Activated effector memory CD4-positive, alpha-beta T cell treated with anti-CD3 and anti-CD28 coated beads, Interleukin-2, amount 50 U/mL, for 16 hours (primary cell): ENCODE measurements at regions not wholly inside any gene's neighbourhood (a gene's known extent, or its start where the extent isn't known, plus 50 kb on each side); places are given as distances from the start of the nearest gene placed in this dataset.

Source experiments
- DNase-seq: peaks from one replicate; pipeline ENCODE4 v3.0.0-alpha.2; 2020

DNA sequence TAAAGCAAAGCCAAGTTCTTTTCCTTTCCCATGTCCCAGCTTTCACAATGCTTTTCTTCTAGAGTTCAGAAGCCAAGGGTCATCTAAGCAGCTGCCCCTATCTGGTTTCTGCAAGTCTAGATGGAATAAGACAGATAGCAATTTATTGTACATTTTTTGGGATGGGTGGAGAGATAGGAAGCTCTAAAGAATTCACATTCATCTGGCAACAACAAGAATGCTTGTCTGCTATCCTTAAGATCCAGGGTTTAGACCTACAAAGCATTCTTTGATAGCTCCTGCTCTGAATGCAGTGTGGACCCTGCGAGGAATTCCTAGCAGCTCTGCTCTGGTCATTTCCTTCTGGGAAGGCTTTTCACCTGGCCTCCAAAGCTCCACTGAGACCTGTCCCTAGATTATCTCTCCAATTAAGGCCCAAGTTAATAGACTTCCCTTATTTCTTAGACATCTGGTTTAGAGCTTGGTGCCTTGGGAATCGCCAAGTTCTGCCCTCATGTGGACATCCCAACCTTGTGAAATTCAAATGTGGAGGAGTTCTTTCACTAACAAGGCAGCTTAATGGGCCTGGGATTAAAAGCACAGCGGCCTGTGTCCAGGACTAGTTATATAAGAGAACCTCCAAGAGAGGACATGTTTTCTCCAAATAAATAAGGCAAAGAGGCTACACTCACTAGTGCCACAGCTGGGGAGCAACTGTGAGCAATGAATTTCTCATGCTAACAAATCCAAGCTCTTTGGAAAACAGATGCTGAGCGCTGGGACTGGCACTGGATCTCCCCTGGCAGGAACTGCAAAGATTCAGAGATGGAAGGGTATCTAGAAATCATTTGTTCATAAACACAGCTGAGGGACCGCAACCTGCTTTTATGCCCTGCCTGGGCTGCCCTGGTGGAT, 384.5 kb upstream of the DDHD1 start:
- DNase-seq, result no peak

DNA sequence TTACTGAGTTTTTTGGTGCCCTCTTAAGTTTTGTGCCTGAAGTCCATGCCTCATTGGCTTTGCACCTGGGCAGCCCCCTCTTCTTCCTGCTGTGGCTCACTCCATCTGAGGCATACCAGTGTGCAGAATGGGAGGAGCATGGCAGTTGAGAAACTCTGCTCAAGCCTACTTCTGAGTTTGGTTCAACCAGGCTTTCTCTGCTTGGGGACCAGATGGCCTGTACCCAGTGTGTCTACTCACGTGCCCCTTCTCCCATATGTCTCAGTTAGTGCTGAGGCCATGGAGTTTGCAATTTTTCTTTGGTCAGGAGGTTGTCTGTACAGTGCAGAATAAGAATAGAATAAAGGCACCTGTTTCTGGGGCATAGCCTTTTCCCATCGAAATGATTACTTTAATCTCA, 383.3 kb upstream of the DDHD1 start:
- DNase-seq, result no peak

DNA sequence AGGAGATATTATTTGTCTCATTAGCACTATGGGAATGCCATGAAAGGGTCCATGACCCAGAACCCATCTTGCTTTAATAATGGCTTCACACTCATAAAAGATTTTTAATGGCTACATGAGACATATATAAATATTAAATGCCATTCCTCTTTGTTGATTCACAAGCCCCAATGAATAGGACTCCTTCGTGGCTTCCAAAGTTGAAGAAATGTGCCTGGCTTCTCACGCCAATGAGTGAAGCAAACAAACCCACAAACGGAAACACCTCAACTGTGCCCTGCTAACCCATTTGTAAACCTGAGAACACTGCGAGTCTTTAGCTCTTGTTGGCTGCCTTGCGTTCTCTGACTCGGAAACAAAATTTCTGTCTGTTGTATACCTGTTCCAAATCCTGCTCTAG, 381.7 kb upstream of the DDHD1 start:
- no peak for DNase-seq

DNA sequence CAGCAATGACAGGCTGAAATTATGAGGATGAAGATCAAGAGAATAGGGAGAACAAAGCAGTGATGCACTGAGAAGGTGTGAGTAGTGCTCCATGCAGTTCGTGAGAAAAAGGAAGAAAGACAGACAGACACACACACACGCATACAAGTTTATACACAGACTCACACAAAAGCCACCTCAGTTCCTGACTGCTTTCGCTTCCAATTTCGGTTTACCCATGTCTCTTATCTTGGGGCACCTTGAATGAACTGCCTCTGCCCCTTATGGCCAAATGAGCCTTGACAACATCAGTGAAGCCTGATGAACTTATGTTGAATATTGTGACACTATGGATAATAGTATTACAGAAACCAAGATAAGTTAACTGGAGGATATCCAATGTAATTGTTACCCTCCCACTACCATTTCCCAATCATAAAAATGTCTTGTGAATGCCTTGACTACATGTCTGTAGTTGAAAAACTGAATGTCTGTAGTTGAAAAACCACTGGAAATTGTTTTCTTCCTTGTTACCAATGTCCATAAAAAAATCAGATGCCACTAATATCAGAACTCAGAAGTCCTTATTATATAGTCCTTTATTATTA, 380.4 kb upstream of the DDHD1 start:
- no peak for DNase-seq

DNA sequence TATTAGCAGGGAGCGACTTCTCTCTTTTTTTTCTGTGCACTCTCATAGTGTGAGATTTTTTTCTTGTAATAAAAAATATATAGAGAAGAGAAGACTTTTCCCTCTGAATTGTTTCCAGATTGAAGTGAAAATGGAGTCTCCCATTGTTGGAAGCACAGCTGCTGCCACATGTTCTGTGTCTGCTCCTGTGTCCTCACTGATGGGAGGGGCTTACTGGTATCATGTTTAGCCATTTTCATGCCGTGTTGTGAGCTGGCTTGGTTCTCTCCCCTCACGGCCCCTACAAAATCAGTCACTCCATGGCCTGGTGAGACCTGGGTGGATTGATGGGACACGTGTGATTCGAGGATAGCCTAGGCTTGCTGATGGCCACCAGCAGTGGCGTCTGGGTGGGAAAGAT, 379.7 kb upstream of the DDHD1 start:
- DNase-seq, result no peak

DNA sequence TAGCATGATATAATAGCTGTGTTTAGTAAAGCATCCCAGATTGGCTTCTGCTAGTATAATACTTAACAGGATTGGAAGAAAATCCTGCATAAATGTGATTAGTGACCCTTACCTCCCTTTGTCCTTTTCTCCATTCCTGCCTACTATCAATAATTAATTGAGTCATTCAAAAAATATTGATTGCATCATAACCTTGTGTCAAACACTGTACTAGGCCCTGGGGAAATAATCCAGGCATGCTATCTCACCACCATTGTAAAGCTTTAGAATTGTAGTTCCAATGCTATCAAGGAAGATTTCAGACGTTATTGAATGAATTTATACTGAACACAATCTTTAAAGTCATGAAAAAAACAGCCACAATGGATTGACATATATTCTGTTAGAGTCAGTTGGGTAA, 378.6 kb upstream of the DDHD1 start:
- DNase-seq, result no peak

DNA sequence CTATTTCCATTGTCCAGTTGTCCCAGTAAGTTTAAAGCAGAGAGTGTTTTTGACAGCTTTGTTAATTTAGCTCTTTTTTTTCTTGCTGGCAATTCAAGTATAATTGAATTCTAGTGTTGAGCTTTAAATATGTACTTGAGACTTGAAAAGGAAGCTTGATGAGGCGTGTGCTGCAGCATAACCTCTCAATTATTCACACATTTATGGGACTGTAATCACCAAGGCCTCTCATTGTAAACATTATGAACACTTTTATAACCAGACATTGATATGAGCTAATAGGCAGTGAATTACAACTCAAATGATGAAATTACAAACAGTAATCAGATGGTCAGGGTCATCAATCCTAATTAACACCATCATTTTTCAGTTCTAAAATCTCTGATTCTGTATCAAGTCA, 378.0 kb upstream of the DDHD1 start:
- DNase-seq, result no peak

DNA sequence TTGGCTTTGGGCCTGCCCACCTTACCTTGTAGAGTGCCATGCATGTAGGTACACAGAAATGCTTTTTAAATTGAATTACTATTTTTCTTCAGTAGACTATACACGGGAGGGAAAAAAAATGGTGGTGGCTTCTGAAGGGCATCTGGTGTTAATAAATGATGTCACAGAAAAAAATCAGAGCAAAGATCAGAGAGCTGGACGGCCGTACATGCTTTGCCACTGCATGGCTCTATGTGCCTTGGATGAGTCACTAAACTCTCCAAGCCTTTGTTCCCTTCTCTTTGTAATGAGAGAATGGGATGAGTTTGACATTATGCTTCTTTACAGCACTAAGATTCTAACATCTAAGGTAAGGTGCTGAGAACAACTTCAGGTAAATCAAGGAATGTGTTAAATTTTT, 376.4 kb upstream of the DDHD1 start:
- DNase-seq, result no peak

DNA sequence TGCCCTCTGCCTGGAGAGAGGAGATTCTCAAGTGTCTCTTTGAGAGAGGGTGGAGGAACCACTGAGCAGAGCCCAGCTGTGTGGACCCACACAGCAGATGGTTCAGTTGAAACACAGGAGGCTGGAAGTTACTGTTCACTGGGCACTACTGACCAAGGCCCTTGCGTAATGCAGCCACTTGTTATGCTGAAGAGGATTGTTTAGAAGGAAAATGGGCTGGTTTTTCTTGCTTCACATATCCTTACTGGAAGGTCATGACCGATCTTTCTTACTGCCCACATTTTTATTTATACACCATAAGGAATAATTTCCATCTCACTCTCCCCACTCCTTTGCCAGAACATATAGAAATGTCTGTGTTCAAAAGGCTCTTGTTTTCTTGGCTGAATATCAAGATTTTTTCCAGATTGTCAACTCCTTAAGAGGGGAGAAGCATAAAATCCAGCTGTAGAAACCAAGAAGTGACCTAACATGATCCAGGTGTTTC, 375.1 kb upstream of the DDHD1 start:
- DNase-seq, result no peak

DNA sequence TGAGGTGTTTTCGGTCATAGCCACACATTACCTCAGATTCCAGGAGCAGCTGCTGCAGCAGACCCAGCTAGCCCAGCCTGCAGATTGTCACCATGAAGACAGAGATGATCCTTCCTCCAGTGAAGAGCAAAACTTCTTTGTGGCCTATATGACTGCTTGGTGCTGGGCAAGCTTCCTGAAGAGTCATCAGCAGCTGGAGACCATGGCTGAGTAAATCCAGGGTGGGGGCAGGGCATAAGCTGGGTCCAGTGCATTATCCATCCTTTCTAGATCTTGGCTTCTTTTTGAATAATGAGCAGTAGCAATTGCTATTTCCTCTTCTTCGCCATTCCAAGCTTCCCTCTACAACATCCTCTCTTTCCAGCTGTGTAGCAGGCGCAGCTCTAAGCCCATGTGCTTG, 373.1 kb upstream of the DDHD1 start:
- DNase-seq, result no peak

DNA sequence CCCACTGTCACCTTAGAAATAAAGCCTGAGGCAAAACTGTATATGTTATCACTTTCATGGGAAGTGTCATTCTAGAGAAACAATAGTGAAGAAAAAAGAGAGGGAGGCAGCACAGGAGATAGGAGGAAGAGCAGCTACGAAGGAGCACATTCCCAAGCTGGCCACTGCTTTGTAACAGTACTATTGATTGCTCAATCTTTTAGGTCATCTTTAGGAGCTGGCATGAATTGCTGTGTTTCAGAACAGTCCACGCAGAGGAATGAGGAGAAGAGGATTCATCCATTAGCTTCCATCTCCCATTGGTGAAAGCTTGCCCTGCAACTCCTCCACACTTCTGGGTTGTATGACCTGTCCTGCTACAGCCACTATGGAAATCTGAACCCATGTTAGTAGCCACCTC, 372.5 kb upstream of the DDHD1 start:
- DNase-seq, result no peak

DNA sequence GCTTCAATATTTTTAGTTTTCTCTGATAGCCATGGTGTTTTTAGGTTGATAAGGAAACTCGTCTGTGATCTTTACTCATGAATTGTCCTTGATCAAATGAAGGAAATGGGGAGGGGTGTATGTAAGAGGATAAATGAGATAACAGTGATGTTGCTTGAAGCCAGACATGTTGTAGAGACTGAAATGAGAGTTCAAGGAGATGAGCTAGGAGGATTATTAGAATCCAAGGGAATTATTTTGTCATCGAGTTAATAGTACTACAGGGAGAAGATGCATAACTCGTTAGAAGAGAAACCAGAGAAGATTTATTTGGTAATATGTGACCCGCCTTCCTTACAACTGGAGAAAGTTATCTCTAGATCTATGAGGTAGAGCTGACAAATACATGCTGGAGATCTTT, 371.3 kb upstream of the DDHD1 start:
- no peak for DNase-seq

DNA sequence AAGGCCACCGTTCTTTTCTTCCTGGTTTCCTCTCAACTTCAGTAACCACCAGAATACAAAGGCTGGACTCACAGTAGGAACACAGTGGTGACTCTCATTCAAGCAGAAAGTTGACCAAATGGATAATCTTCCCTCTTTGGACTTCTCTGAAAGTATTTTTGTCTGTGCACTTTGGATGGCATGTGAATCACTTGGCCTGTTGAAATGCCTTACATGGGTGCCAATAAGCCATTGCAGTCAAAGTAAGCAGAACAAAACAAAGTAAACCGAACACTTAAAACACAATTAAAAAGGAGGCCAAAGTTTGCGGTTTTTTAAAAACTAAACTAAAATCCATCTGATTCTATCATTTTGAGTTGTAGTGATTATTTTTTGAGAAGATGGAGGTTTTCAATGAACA, 370.1 kb upstream of the DDHD1 start:
- no peak for DNase-seq

DNA sequence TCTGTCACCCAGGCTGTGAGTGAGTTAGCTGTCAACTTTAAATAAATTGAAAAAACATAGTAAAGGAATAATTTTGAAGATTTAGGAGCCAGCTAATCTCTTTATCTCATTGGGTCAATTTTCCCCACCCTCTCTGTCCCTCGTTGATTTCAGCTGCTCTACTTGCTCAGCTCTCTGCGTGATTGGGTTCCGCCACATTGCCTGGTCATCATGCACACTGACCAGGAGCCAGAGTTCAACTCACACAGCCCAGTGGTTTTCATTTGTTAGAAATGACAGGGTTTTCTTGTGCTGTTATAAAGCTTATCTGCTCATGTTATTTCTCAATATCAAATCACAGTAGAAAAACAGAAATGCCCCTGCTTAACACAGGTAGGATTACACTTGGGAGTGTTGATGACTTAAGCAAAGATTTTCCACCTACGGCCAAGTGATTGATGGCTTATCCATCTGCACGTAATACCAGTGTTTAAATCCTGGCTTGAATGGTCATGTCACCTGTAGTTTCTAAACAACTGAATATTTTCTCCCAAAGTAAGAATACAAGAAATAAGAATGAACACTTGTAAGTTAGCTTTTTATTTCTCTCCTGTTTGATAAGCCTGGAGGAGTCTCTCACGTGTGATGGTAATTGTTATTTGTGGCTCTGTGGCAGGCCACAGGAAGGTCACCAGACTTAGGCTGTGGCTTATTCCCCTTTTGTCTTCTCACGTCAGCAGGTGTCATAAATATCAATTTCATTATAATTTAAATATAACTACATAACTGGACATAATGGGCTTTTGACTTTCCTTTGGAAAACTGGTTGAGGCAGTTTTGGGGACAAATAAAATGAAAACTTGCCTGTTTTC, 367.2 kb upstream of the DDHD1 start:
- DNase-seq, result no peak

DNA sequence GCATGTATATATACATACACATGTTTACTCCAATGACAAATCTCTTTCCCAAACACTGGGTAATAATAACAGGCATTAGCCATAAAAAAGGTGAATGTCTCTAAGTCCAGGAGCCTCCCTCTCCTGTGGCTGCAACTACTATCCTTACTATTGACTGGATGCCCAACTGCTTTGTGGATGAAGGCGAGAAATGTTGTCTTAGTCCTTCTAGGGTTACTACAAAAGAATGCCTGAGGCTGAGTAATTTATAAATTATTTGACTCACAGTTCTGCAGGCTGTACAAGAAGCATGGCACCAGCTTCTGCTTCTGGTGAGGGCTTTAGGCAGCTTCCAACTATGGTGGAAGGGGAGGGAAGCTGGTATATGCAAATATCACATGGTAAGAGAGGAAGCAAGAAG, 366.0 kb upstream of the DDHD1 start:
- DNase-seq, result no peak

DNA sequence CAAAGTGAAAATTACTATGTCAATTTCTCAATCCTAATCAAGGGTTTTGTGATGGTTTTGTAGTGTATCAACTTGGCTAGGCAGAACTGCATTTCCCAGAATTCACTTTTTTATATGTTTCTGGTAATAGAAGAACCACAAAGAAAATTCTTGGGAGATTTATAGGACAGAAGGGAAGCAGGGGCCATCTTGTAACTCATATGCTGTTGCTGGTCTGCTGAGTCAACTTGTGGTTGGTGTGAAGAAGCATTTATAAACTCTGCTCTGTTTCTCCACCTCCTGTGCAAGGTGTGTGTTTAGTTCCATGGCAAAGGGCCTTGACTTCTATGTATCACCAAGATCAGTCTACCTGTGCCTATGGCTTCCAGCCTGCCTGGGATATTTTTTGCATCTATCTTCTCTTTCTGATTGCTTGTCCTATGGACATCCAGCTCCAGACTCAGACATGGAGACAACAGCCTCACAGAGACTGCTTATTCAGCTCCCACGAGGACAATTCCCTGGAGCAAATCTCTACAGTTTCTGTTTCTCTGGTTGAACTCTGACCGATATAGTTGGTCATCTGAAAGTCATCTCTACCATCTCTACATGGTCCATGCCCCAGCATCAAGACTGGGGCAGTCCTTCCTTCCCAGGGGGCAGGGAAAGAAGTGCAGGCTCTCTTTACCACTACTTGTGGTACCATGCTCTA, 364.3 kb upstream of the DDHD1 start:
- no peak for DNase-seq

DNA sequence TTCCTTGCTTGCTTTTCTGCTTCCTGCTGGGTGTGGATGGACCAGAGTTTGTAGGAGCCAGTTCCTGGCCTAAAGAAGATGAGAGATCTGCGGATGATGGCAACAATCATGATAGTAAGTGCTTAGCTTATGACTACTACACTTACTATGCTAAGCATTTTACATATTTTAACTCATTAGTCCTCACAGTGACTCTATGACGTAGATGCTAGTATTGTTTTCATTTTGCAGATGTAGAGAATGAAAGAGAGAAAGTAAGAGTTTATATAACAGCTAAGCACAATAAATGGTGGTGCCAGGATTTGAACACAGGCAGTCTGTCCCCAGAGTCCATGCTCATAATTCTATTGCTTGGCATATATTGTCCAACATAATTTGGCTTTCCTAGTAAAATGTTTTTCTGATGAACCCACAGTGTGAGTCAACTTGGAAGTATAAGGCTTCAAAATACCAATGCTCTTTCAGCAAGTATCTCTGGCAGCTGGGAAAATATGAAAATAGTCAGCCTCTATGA, 363.2 kb upstream of the DDHD1 start:
- no peak for DNase-seq

DNA sequence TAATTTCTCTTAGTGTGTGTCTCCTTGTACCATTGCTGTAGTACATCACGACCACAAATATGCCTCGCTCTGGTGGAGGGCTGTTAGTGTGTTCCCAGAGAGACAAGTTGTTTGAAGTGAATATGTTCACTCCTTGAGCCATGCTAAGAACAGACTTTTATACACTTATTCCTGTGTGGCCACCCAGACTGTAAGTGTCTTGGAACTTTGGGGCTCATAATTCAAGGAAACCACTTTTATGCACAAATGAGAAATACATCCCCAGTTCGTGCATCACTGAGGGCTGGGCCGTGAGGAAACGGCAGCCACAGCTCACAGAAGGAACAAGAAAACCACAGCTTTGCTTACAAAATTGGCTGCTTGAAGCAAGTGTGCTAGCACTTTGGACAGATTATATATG, 362.2 kb upstream of the DDHD1 start:
- no peak for DNase-seq

DNA sequence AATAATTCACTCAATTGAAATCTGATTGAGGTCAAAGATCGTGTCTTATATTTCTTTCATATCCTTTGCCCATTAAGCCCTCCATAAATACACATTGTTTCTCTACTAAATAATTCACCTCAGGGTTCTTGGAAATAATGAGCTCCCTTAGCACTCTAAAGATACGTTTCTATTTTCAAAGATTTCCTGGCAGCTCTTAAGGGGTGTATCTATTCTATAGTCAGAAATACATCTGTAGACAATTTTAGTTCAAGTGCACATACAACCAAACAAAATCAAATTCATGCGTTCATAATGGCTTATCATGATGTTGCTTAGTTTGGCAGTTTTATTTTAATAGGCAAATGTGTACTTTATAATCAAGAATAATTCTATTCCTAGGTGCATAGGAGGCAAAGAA, 361.1 kb upstream of the DDHD1 start:
- no peak for DNase-seq

DNA sequence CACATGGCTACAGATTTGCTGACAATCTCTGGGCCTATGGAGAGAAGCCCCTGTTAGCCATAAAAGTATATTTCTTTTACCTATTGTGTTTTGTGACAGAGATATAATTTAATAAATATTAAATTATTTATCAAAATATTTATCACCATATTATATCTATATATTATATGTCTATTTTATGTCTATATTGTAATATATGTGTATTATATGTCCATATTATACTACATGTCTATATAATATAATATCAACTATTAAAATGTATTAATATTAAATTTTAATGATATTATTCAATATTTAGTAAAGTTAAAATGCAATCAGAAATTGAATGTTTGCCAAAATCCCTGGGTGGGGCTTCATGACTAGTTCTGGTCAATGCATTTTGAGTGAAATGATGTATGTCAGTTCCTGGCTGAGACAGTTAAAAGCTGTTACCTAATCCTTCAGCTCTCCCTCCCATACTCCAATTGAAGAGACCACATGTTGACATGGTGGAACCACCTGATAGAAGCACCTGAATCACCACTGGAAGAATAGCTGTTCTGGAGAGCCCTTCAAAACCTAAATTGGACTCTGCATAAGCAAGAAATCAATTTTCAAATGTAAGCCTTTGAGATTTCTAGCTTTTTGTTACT, 357.3 kb upstream of the DDHD1 start:
- no peak for DNase-seq

DNA sequence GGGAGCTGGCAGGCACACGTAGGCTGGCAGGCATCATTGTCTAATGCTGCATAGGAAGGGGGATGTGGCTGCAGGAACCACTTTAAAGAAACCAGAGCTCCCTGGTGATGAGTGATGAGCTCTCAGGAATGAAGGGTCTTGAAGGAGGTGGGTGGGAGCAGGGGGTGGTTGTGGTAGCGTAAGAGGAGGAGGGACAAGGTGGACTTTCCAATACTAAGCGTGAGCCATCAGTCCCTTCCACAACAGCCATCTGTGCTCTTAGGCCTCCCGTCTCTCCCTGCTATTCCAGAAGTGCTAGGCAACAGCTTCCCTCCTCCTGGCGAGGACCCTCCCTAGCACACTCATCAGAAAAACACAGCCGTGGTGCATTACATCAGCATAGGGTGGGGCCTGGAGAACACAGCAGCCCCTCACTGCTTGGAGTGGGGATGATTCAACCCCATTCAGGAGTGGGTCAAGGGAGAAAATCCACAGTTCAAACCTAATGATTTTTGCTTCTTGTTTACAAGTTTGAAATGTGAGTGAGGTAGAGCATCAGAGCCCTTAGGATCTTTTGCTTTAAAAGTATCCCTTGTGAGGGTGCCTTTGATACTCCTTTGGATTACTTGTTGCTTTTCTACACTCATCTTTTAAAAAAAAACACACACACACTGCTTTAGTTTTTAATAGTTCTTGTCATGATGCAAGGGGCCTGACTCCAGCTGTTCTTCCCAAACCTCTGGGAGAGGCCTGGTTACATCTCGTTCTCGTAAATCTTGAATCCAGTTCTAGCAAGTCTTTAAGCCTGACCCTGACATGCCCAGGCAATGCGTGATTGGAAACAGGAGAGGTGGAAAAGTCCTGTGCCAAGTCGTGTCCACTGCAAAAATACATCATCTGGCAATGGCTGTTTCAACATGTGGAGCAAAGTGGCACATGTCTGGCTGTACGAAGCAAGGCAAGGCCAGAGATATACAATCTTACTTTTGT, 356.4 kb upstream of the DDHD1 start:
- no peak for DNase-seq
